BLaER1 (cell line): ENCODE measurements at regions not wholly inside any gene's neighbourhood (a gene's known extent, or its start where the extent isn't known, plus 50 kb on each side); places are given as distances from the start of the nearest gene placed in this dataset.

Experiments
- H3K27ac ChIP-seq: shearing (Covaris generic); formaldehyde crosslinking; 2 replicates; pipeline ENCODE4 v1.8.1; 2022
- H3K27me3 ChIP-seq: shearing (Covaris generic); formaldehyde crosslinking; 2 replicates; pipeline ENCODE4 v1.8.1; 2022
- H3K36me3 ChIP-seq: shearing (Covaris generic); formaldehyde crosslinking; 2 replicates; pipeline ENCODE4 v1.8.1; 2022
- H3K4me1 ChIP-seq: shearing (Covaris generic); formaldehyde crosslinking; 2 replicates; pipeline ENCODE4 v1.8.1; 2022
- H3K4me2 ChIP-seq: shearing (Covaris generic); formaldehyde crosslinking; 2 replicates; pipeline ENCODE4 v1.8.1; 2022
- H3K4me3 ChIP-seq: shearing (Covaris generic); formaldehyde crosslinking; 2 replicates; pipeline ENCODE4 v1.8.1; 2022
- H3K9ac ChIP-seq: shearing (Covaris generic); formaldehyde crosslinking; 2 replicates; pipeline ENCODE4 v1.8.1; 2022
- H3K9me3 ChIP-seq: shearing (Covaris generic); formaldehyde crosslinking; 2 replicates; pipeline ENCODE4 v1.8.1; 2022
- H4K20me1 ChIP-seq: shearing (Covaris generic); formaldehyde crosslinking; 2 replicates; pipeline ENCODE4 v1.8.1; 2022
- Cebpa-rat ChIP-seq: shearing (Covaris generic); IDR thresholded peaks from 2 replicates; pipeline ENCODE4 v1.8.1; 2022

- no peak for TF ChIP-seq Cebpa-rat
Measured at GRCh38 chr2:172200495-172201085, 97.9 kb upstream of the DLX2 start.

GRCh38 chr2:172204309-172204708, 101.6 kb upstream of the DLX2 start:
- peak; percentile 56; the same call in 1 of the 2 replicates for TF ChIP-seq Cebpa-rat
- Histone ChIP-seq H3K27me3 (no peaks in the 10 kb centered on the region), H3K9me3 (peaks cover 14% of the 10 kb centered on the region), H3K27ac (no peak overlapping the region), H3K36me3 (no peaks in the 10 kb centered on the region), H3K4me2 (no peak overlapping the region), H3K9ac (no peak overlapping the region), H3K4me1 (peaks cover 13% of the 10 kb centered on the region), H3K4me3 (no peak overlapping the region), H4K20me1 (no peaks in the 10 kb centered on the region)

More at GRCh38 chr2:172200495-172201085, 97.9 kb upstream of the DLX2 start:
- Histone ChIP-seq H3K9ac (no peak overlapping the region), H3K9me3 (peaks cover 25% of the 10 kb centered on the region), H3K4me3 (no peak overlapping the region), H3K4me1 (peaks cover 18% of the 10 kb centered on the region), H3K27me3 (no peaks in the 10 kb centered on the region), H3K36me3 (no peaks in the 10 kb centered on the region), H3K27ac (no peak overlapping the region), H3K4me2 (no peak overlapping the region), H4K20me1 (no peaks in the 10 kb centered on the region)

DNA sequence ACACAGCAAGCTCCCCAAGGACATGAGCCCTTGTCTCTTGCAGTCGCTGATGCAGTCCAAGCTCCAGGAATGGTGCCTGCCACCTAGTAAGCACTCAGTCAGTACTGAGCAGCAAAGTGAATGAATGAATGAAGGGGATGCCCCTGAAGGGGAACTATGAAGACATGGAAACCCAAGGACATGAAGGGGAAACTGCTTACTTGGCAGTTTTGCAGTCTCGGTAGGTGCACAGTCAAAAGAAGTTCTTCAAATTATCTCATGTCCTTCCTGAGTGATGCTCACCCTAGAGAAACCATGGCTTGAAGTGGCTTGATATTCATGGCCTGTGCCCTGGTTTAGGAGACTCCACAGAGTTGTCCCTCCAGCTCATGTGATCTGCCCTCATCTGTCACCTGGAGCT, 102.1 kb upstream of the DLX2 start:
- Histone ChIP-seq H3K36me3 (no peaks in the 10 kb centered on the region), H3K9me3 (peaks cover 14% of the 10 kb centered on the region), H3K9ac (no peak overlapping the region), H3K27me3 (no peaks in the 10 kb centered on the region), H3K4me3 (no peak overlapping the region), H4K20me1 (no peaks in the 10 kb centered on the region), H3K27ac (no peak overlapping the region), H3K4me1 (peaks cover 8% of the 10 kb centered on the region; the same call in 1 of the 2 replicates), H3K4me2 (no peak overlapping the region)
- no peak for TF ChIP-seq Cebpa-rat

GRCh38 chr2:172205292-172205691, 102.6 kb upstream of the DLX2 start:
- no peaks in the 10 kb centered on the region for H3K36me3 ChIP-seq
- H3K9me3 ChIP-seq = peaks cover 9% of the 10 kb centered on the region
- H3K4me3 ChIP-seq = no peak overlapping the region
- H3K9ac ChIP-seq = no peak overlapping the region
- TF ChIP-seq Cebpa-rat = no peak
- peaks cover 8% of the 10 kb centered on the region; the same call in 1 of the 2 replicates for H3K4me1 ChIP-seq
- no peak overlapping the region for H3K27ac ChIP-seq
- H3K4me2 ChIP-seq = no peak overlapping the region
- no peaks in the 10 kb centered on the region for H4K20me1 ChIP-seq
- no peaks in the 10 kb centered on the region for H3K27me3 ChIP-seq

DNA sequence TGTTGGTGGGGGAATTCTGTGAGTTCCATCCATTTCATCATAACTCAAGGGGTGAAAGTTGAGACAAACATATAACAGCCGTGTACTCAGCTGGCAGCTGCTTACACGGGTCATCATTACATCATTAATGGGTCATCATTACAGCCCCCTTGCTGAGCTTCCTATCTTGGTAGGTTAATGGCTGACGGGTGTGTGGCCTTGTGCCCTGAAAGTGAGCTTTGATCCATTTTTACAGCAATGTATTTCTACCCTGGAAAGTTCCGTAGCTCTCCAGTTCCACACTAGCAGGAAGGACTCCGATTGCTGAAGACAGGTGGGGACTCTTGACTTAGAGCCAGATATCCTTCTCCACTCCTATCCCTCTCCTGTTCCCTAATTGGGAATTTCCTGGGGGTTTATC, 105.2 kb upstream of the DLX2 start:
- Histone ChIP-seq H3K4me2 (no peak overlapping the region), H3K27me3 (no peaks in the 10 kb centered on the region), H3K4me3 (no peak overlapping the region), H3K9me3 (no peaks in the 10 kb centered on the region), H3K9ac (no peak overlapping the region), H4K20me1 (no peaks in the 10 kb centered on the region), H3K36me3 (no peaks in the 10 kb centered on the region), H3K4me1 (peaks cover 9% of the 10 kb centered on the region; the same call in 1 of the 2 replicates), H3K27ac (no peak overlapping the region)
- TF ChIP-seq Cebpa-rat = no peak

DNA sequence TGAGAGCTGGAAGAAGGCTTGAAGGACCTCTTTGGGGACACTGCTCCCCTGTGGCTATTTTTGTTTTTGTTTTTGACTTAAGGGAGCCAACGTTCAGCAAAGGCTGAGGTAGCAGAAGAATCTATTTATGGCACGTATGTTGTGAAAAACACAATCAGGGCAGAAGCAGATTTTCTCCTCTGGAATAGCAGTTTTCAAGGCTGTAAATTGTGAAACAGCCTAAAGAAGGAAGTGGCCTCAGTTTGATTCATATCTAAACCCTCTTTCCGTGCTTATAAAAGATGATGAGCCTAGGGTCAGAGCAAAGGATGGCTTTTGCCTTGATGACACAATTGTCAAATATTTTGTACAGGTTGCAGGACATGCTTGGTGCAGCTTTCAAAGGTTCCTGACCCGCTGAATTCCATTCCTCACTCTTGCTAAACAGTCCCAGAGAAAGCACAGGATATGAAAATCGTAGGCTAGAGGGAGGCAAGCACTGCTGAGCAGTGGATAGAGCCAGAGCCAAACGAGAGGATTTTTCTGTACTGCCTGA, 106.2 kb upstream of the DLX2 start:
- H3K4me3 ChIP-seq = no peak overlapping the region
- no peak for TF ChIP-seq Cebpa-rat
- peaks cover 13% of the 10 kb centered on the region; the same call in 1 of the 2 replicates for H3K4me1 ChIP-seq
- H3K27ac ChIP-seq = no peak overlapping the region
- no peaks in the 10 kb centered on the region for H3K9me3 ChIP-seq
- H4K20me1 ChIP-seq = no peaks in the 10 kb centered on the region
- H3K36me3 ChIP-seq = no peaks in the 10 kb centered on the region
- H3K27me3 ChIP-seq = no peaks in the 10 kb centered on the region
- peak overlapping the region; percentile 18; the same call in 1 of the 2 replicates for H3K4me2 ChIP-seq
- no peak overlapping the region for H3K9ac ChIP-seq

DNA sequence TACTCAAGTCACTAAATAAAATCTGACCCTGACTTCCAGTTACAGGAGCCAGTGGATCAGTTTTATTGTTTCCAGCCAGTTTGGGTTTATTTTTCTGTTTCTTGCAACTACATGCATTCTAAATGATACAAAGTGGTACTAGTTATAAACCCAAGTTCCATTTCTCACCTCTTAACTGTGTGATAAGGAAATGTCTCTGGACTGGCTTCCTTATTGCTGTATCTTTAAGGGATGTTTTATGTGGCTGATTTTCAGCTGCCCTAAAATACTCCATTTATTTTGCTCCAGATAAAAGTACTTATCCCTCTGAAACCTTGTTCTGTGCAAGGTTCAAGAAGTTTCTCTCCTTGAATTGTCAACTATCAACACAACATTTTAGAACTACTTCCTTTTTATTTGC, 107.9 kb upstream of the DLX2 start:
- H4K20me1 ChIP-seq = no peaks in the 10 kb centered on the region
- no peaks in the 10 kb centered on the region for H3K36me3 ChIP-seq
- no peak overlapping the region for H3K4me2 ChIP-seq
- no peak overlapping the region for H3K9ac ChIP-seq
- no peak for TF ChIP-seq Cebpa-rat
- H3K4me3 ChIP-seq = no peak overlapping the region
- H3K27me3 ChIP-seq = no peaks in the 10 kb centered on the region
- H3K27ac ChIP-seq = no peak overlapping the region
- H3K9me3 ChIP-seq = no peaks in the 10 kb centered on the region
- peaks cover 13% of the 10 kb centered on the region; the same call in 1 of the 2 replicates for H3K4me1 ChIP-seq

DNA sequence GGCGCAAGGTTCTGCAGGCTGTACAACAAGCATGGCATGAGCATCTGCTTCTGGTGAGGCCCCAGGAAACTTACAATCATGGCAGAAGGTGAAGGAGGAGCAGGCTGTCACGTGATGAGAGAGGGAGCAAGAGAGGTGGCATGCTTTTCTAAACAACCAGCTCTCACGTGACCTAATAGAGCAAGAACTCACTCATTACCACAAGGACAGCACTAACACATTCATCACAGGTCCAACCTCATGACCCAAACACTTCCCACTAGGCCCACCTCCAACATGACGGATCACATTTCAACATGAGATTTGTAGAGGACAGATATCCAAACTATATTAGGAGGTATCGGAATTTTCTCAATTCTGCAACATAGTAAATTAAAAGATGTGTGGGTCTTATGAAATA, 108.8 kb upstream of the DLX2 start:
- no peak overlapping the region for H3K9ac ChIP-seq
- no peaks in the 10 kb centered on the region for H4K20me1 ChIP-seq
- H3K4me1 ChIP-seq = peaks cover 13% of the 10 kb centered on the region; the same call in 1 of the 2 replicates
- no peaks in the 10 kb centered on the region for H3K36me3 ChIP-seq
- no peaks in the 10 kb centered on the region for H3K9me3 ChIP-seq
- no peak overlapping the region for H3K4me2 ChIP-seq
- no peak for TF ChIP-seq Cebpa-rat
- H3K27ac ChIP-seq = no peak overlapping the region
- no peaks in the 10 kb centered on the region for H3K27me3 ChIP-seq
- no peak overlapping the region for H3K4me3 ChIP-seq

DNA sequence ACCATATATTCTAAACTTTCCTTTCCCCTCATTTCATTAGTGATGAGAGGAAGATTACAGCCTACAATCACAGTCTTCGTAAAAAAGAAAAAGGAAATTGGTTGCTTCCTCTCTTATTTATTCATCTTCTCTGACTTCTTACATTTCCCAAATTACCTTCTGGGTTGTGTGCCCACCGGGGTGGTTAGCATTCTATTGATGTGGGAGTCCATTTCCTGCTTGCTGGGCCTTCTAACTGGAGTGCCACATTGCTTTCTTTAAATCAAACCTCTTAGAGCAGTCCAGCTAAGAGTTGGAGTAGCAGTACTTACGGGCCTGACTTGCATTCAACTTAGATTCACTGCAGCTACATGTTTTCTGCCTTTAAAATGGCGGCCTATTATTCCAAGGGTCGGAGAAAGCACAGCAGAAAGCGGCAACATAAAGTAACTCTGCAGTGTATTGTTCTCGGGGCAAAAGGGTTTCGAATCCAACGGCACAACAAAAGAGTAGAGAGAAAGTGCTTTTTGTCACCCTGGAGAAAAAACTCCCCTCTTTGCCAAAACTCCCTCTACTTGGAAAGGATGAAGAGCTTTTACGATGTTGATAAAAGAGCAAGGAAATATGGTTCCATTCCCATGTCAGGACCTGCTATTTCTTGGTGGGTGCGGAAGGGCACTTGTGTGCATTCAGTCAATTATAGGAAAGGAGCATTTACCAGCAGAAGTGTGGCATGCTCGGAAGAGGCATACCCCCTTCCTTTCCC, 110.6 kb upstream of the DLX2 start:
- no peak for TF ChIP-seq Cebpa-rat
- no peak overlapping the region for H3K9ac ChIP-seq
- no peaks in the 10 kb centered on the region for H3K27me3 ChIP-seq
- H3K4me3 ChIP-seq = no peak overlapping the region
- H3K9me3 ChIP-seq = no peaks in the 10 kb centered on the region
- no peak overlapping the region for H3K4me2 ChIP-seq
- no peaks in the 10 kb centered on the region for H4K20me1 ChIP-seq
- peaks cover 13% of the 10 kb centered on the region; the same call in 1 of the 2 replicates for H3K4me1 ChIP-seq
- H3K27ac ChIP-seq = no peak overlapping the region
- no peaks in the 10 kb centered on the region for H3K36me3 ChIP-seq

DNA sequence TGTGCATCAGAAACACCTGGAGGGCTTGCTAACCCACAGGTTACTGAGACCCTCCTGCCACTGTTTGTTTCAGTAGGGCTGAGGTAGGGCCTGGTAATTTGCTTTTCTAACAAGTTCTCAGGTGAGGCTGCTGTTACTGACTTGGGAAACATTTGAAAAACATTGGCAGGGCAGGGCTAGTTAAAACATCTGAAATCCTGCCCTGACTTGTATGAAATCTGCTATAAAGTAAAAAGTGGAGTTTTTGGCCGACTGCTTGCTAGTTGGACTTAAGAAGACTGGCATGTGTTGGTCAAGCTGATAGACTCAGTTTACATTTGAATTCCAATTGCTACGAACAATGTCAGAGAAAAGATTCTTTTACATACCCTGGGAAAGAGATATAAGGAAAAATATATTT, 111.6 kb upstream of the DLX2 start:
- Histone ChIP-seq H3K9me3 (no peaks in the 10 kb centered on the region), H3K9ac (no peak overlapping the region), H3K27ac (no peak overlapping the region), H4K20me1 (no peaks in the 10 kb centered on the region), H3K4me3 (no peak overlapping the region), H3K36me3 (no peaks in the 10 kb centered on the region), H3K4me2 (no peak overlapping the region), H3K4me1 (0 out of 2 replicates have a peak, but pooled peaks cover 5% of the 10 kb centered on the region), H3K27me3 (no peaks in the 10 kb centered on the region)
- TF ChIP-seq Cebpa-rat = no peak
